Chondrocyte (in vitro differentiated cells): ENCODE measurements at regions not wholly inside any gene's neighbourhood (a gene's known extent, or its start where the extent isn't known, plus 50 kb on each side); places are given as distances from the start of the nearest gene placed in this dataset.
A peak's percentile ranks its signal among the peaks of the same experiment; 100 is the strongest.

Experiments
- DNase-seq: peaks from one replicate; pipeline ENCODE4 v3.0.0; 2021; ENCODE audit warnings: mixed read lengths, low spot score
- H3K27ac Mint-ChIP-seq: one replicate; pipeline ENCODE4 v1.8.0; 2021; ENCODE audit warnings: mild to moderate bottlenecking, moderate library complexity, mixed read lengths; ENCODE audit not compliant: unreplicated experiment
- H3K27me3 Mint-ChIP-seq: 2 replicates; pipeline ENCODE4 v1.8.0; 2021; ENCODE audit warnings: low read depth, mixed read lengths
- H3K36me3 Mint-ChIP-seq: 2 replicates; pipeline ENCODE4 v1.8.0; 2021; ENCODE audit warnings: low read depth, mixed read lengths
- H3K4me1 Mint-ChIP-seq: 2 replicates; pipeline ENCODE4 v1.8.0; 2021; ENCODE audit warnings: low read depth, mild to moderate bottlenecking, mixed read lengths
- H3K4me3 Mint-ChIP-seq: one replicate; pipeline ENCODE4 v1.8.0; 2021; ENCODE audit warnings: mild to moderate bottlenecking, moderate library complexity, mixed read lengths; ENCODE audit not compliant: unreplicated experiment
- H3K9me3 Mint-ChIP-seq: 2 replicates; pipeline ENCODE4 v1.8.0; 2021; ENCODE audit warnings: low read depth, mixed read lengths
- TF ChIP-seq, protein P1 (sequence below): fragments of 200-600 bp; sonication (generic); IDR thresholded peaks from 2 replicates; pipeline ENCODE4 v1.5.0; 2021; ENCODE audit warnings: antibody characterized with exemption, mild to moderate bottlenecking, moderate library complexity

DNA sequence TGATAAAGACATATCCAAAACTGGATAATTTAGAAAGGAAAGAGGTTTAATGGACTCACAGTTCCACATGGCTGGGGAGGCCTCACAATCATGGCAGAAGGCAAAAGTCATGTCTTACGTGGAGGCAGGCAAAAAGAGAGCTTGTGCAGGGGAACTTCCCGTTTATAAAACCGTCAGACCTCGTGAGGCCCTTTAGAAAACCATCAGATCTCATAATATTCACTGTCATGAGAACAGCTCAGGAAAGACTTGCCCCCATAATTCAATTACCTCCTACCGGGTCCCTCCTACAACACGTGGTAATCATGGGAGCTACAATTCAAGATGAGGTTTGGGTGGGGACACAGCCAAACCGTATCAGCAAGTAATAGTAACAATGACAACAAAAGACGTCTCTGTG, 88.2 kb upstream of the SLC25A33 start:
- Mint-ChIP-seq H3K4me1 (peaks cover 73% of the 10 kb centered on the region), H3K36me3 (no peaks in the 10 kb centered on the region), H3K4me3 (no peak overlapping the region), H3K27ac (peak overlapping the region; percentile 98), H3K27me3 (no peaks in the 10 kb centered on the region), H3K9me3 (no peaks in the 10 kb centered on the region)
- no peak for DNase-seq
- TF ChIP-seq, protein P1, sequence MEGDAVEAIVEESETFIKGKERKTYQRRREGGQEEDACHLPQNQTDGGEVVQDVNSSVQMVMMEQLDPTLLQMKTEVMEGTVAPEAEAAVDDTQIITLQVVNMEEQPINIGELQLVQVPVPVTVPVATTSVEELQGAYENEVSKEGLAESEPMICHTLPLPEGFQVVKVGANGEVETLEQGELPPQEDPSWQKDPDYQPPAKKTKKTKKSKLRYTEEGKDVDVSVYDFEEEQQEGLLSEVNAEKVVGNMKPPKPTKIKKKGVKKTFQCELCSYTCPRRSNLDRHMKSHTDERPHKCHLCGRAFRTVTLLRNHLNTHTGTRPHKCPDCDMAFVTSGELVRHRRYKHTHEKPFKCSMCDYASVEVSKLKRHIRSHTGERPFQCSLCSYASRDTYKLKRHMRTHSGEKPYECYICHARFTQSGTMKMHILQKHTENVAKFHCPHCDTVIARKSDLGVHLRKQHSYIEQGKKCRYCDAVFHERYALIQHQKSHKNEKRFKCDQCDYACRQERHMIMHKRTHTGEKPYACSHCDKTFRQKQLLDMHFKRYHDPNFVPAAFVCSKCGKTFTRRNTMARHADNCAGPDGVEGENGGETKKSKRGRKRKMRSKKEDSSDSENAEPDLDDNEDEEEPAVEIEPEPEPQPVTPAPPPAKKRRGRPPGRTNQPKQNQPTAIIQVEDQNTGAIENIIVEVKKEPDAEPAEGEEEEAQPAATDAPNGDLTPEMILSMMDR = no peak

DNA sequence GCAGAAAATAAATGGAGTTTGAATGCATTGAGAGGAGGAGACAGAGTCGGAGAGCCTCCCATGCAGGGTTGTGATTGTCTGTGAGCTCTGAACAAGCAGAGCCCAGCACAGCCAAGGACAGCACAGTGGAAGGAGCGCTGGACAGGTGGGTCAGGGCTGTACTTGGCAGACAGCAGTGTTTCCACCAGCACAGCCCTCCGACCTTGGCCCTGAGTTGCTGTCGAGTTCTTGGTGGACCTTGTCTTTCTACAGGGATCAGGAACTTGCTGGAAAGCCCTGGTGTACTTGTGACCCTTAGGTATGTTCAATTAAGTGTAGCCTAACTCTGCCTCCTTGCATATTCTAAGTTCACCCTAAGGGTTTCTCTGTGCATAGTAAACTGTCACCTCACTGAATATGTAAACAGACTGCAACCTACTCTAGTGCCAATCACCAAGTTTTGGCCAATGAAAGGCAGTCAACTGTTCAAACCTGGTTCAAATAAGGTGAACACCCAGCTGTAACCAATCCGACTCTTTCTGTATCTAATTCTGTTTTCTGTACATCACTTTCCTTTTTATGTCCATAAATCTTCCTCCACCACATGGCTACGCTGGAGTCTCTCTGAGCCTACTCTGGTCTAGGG, 86.6 kb upstream of the SLC25A33 start:
- DNase-seq = no peak
- peaks cover 60% of the 10 kb centered on the region for H3K4me1 Mint-ChIP-seq
- no peak overlapping the region for H3K4me3 Mint-ChIP-seq
- H3K36me3 Mint-ChIP-seq = no peaks in the 10 kb centered on the region
- no peaks in the 10 kb centered on the region for H3K9me3 Mint-ChIP-seq
- H3K27ac Mint-ChIP-seq = no peak overlapping the region
- no peaks in the 10 kb centered on the region for H3K27me3 Mint-ChIP-seq
- TF ChIP-seq, protein P1 = no peak

DNA sequence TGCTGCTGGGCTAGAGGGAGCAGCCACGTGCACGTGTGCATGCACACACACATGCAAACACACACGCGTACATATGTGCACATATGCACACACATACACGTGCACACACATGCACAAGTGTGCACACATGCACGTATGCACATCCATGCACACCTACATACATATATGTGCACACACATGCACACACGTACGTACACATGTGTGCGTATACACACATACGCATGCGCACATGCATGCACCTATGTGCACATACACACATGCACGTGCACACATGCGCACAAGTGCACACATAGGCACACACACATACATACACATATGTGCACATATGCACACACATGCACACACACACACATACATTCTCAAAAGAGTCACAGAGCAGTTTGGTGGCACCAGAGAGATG, 85.9 kb upstream of the SLC25A33 start:
- Mint-ChIP-seq H3K4me3 (no peak overlapping the region), H3K36me3 (no peaks in the 10 kb centered on the region), H3K4me1 (peaks cover 52% of the 10 kb centered on the region), H3K27ac (no peak overlapping the region), H3K27me3 (no peaks in the 10 kb centered on the region), H3K9me3 (no peaks in the 10 kb centered on the region)
- TF ChIP-seq, protein P1 = no peak
- no peak for DNase-seq

DNA sequence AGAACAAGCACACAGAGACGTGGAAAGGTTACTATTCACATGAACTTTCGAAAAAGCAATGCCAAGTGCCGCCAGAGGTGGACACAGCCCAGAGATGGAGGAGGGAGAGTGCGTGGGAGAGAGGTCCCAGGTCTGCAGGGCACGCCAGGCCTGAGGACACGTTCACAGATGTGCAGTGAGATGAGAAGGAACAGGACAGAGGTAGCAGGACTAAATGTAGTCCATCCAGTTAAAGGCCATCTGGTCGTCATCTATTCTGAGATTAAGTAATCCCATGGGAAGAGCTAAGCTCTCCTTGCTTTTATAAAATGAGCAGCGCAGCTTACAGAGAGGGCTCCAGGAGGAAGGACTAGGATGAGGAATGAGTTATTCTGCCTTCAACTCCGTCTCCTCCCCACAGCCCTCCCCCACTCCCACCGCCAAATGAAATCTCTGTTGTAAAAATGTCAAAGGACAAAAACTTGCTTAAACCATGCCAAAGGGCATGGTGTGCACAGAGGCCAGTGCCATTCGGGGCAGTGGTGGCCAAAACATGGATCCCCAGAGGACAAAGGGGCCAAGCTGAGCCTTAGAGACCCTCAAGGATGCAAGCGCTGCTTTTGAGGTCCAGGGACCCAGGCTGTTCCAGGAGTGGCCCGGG, 85.4 kb upstream of the SLC25A33 start:
- no peak for DNase-seq
- no peaks in the 10 kb centered on the region for H3K27me3 Mint-ChIP-seq
- H3K4me1 Mint-ChIP-seq = peaks cover 47% of the 10 kb centered on the region
- TF ChIP-seq, protein P1 = no peak
- H3K36me3 Mint-ChIP-seq = no peaks in the 10 kb centered on the region
- H3K9me3 Mint-ChIP-seq = no peaks in the 10 kb centered on the region
- no peak overlapping the region for H3K27ac Mint-ChIP-seq
- H3K4me3 Mint-ChIP-seq = no peak overlapping the region

DNA sequence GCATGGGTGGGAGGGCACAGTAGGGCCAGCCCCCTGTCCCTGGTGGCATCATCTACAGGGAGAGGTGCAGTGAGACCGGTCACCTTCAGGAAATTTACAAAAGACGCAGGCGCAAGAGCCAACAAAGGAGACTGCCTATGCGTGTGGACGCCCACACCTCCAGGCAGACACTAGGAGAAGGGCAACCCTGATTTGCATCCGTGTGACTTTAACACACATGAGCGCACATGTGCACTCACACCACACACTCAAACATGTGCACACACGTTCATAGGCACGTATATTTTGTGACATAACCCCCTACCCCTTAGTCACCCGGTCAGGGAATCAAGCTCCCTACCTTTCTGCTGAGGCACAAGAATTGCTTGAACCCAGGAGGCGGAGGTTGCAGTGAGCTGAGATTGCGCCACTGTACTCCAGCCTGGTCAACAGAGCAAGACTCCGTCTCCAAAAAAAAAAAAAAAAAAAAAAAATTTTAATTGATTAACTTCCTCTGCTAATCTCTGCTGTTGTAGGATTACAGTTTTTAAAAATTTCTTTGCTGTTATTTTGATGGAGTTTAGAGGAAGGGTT, 84.7 kb upstream of the SLC25A33 start:
- H3K9me3 Mint-ChIP-seq = no peaks in the 10 kb centered on the region
- peaks cover 41% of the 10 kb centered on the region for H3K4me1 Mint-ChIP-seq
- H3K27ac Mint-ChIP-seq = no peak overlapping the region
- no peak overlapping the region for H3K4me3 Mint-ChIP-seq
- H3K27me3 Mint-ChIP-seq = no peaks in the 10 kb centered on the region
- H3K36me3 Mint-ChIP-seq = no peaks in the 10 kb centered on the region
- DNase-seq = no peak
- TF ChIP-seq, protein P1 = no peak
